GM19468 (cell line): ENCODE measurements at regions not wholly inside any gene's neighbourhood (a gene's known extent, or its start where the extent isn't known, plus 50 kb on each side); places are given as distances from the start of the nearest gene placed in this dataset.

Experiments used
- ATAC-seq: cut with Tn5 transposase; IDR thresholded peaks from one replicate; pipeline ENCODE4 v1.9.1; 2021; ENCODE audit warnings: mild to moderate bottlenecking, moderate library complexity, moderate number of reproducible peaks; ENCODE audit not compliant: unreplicated experiment; ENCODE audit errors: extremely low read depth

DNA sequence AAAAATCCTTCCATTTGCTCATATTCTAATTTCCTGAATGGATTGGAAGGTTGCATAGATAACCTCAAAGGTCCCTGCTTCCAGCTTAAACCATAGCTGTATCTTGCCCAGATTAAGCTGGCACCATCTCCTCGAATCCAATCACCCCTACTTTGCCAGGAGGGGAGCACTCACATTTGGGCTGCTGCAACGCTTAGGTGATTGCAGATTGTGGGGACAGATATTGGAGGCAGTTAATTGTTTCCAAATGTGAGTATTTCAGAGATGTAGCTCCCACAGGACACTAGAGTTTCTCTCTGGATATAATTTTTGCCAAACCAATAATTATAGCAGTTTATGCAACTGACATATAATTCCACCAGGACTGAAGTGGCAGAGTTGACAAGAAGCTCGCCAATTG, 53.5 kb upstream of the ACSL1 start:
- ATAC-seq = no peak

DNA sequence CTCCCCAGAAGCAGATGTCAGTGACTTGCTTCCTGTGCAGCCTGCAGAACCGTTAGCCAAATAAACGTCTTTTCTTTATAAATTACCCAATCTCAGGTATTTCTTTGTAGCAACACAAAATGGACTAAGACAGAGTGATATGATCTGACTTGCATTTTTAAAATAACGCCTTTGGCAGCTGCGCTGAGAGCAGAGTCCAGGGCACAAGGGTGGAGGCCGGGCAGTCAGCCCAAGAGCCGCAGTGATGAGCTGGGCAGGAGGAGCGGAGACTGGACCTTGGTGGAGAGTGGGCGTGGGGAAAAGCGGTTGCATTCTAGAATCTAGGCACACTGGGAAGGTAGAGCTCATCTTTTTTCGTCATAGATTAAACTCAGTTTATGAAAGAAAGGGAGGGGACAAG, 56.5 kb upstream of the ACSL1 start:
- ATAC-seq = no peak

DNA sequence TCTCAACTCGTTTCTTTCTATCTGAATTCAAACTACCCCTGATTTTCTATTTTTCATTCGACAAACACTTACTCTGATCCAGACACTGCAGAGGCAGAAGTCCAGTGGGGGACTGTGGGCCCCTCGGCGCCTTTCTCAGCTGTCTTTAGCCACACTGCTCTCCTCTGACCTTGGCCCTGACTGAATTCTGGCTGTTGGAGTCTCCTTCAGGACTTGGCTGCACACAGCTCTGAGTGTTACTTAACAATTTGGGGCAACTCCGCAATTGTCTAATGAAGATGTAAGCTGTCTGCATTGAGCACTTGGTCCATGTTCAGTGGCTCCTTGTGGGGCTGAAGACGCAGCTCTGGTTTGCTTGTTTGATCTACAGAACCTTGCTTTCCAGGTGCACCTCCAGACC, 57.3 kb upstream of the ACSL1 start:
- no peak for ATAC-seq

DNA sequence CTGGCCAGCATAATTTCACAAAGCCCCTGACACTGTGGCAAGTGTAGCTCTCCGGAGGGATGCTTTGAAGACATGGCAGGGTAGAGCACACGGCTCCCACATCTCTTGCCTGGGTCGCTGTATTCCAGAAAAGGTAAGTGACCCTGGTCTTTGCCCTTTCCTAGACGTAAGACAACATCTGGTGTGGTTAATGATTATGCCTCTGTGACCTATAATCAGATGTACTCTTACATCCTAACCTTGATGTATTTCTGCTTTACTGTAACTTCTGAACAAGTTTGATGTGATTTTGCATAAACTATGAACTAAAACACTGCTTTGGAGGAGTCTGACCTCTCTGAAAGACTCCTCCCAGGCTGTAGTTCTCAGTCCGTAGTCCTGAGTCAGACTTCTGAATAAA, 59.1 kb upstream of the ACSL1 start:
- ATAC-seq = no peak

DNA sequence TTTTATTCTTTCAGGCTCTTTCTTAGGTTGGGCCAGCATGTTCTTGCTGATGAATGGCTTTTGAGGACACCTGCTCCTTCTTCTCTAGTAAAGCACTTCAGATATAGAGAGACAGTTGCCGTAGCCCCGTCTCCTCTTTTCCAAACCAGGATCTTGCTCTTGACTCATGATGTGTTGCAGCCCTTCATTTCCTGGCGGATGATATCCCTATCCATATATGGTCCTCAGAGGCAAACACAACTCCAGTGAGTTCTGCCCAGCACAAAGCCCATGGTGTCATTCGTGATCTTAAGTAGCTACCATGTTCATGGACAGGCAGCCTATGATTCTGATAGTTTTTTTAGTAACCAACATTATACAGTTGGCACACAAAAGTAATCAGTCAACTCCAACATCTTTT, 59.8 kb upstream of the ACSL1 start:
- ATAC-seq = no peak

DNA sequence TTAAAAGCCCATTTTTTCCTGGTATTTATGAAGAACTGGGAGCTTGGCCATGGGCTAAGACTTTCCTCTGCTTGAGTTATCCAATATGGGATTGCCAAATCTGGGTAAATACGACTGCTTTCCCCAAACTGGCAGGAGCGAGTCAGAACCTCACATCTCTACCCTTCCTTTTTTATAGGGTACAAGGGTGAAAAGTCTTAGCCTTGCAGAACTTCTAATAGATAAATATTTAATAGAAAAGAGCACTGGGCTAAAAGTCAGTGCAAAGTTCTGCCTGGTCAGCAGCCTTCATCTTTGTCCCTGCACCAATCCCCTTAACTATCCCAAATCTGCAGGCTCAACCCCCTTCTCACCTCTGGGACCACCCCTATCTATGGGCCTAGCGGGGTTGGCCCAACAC, 61.6 kb upstream of the ACSL1 start:
- ATAC-seq = no peak

DNA sequence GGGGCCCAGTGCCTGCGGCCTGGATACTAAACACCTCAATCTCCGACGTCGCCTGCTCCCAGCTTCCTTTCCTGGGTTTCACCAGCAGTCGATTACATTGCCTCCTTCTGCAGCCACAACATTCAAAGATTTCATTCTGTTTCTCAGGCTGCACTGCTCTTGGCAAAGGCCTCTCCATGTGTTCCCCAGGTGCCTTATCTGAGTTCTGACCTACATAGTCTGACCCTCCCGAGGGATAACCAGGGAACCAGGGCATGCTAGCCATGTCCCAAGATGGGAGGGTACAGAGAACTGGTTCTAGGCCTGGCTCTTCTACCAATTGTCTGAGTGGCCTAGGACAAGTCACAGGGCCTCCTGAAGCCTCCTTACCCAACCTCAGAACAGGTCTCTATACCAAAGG, 62.2 kb upstream of the ACSL1 start:
- ATAC-seq = no peak

DNA sequence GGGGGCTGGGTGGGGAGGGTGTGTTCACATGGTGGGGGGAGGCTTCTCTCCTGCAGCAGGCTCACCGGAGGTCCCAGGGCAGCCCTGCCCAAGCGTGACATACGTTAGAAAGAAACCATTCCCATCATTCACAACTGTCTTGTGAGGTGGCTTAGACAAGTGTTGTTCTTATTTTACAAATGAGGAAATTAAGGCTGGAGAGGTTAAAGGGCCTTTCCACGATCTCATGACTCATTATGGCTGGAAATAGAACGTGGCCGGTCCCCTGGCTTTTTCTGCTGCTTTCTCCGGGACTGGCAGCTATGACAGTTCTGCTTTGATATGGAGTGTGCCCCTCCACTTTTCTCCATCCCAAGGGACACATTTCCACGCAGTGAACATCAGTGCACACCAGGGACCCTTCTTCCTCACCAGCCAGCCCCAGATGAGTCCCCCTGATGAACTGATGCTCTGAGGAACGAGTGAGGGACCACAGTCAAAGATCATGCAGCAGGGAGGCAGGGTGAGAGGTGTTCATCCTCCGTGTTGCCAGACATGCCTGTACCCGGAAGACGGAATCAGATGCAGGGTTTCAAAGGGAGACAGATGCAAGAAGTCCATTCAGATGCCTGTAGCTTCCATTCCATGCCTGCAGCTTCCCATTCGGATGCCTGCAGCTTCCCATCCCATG, 64.0 kb upstream of the ACSL1 start:
- ATAC-seq = no peak

DNA sequence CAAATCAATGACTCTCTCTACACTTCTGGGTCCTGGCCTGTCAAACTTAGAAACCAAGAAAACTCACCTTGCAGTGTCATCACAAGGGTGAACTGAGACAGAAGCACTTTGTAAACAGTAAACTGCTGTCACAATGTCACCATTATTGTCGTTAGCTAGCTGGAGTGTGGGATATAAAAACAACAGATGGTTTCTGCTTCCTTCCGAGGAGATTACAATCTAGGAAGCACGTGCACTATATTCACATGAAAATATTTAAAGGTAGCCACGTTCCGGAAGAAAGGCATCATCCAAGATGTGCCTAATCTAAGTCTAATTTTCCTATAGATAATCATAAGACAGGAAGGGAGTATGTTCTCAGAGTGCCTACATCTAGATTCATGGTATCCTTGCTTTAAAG, 64.7 kb upstream of the ACSL1 start:
- ATAC-seq = no peak

DNA sequence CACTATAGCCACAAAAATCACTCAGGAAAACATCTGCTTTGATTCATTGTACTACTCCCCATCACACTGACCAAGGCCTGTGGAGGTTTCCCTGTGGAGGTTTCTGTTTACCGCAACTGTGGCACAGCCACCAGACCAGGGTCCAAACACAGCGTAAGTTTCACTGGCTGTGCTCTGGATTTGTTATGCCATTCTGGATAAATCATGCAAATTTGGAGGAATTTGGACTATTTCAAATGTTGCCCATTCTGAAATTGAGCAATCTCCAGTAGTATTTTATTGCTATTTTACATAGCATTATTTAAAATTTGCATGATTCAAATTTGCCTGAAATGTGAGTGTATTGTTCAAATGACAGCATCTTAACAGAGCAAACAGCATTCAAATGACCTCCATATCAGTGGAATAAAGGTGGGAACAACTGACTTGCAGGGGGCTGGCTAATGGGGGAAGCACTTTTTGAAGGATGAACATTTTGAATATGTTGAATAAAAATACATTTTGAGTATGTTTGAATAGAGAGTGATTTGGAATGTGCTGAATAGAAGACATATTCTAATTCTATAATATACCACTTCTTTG, 66.1 kb upstream of the ACSL1 start:
- ATAC-seq = no peak

DNA sequence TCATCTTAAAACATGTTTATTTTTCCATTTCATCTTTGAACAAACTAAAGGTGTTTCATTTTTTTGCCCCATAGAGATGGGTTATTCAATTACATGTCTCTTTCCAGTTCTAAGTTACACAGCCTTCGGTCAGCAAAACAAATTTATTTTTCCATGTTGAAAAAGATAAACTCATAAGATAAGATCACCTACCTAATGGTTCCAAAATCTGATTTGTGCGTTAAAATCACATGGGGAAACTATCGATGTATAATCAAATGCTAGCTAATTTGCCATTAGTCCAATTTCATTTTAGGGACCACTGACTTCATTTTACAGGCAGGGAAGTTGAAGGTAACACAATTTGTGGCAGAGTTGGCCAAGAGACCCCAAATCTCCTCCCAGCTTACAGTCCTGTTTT, 67.2 kb upstream of the ACSL1 start:
- no peak for ATAC-seq

DNA sequence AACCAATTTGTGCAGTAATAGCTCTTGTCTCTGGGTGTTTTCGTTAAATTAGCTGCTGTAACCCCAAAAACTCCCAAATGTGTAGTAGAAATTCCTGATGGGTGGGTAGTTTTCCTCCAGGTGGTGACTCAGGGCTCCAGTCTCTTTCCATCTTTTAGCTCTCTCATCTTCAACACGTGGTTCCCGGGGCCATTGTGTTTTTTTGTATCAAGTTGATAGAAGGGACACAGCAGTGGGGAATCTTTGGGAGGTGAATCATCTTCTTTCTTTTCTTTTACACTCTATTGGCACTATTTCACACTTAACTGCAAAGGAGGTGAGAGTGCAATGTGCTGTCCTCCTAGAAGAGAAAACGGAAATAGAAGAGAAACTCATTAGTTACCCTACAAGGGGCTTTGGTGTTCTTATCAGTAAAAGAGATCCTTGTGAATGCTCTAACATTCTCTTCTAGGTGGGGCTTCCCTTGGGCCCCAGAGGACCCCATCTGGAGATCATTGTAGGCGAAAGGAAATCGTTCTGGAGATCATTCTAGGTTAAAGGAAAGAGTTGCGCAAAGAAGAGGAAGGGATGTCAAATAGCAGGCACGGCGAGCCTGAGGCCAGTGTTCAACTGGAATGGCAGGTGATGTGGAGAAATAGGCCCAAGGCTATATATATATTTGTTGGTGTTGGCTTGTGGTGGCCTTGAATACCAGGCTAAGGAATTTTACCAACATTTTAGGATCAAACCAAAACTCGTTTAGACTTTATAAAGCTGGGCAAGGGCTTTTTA, 68.2 kb upstream of the ACSL1 start:
- no peak for ATAC-seq

DNA sequence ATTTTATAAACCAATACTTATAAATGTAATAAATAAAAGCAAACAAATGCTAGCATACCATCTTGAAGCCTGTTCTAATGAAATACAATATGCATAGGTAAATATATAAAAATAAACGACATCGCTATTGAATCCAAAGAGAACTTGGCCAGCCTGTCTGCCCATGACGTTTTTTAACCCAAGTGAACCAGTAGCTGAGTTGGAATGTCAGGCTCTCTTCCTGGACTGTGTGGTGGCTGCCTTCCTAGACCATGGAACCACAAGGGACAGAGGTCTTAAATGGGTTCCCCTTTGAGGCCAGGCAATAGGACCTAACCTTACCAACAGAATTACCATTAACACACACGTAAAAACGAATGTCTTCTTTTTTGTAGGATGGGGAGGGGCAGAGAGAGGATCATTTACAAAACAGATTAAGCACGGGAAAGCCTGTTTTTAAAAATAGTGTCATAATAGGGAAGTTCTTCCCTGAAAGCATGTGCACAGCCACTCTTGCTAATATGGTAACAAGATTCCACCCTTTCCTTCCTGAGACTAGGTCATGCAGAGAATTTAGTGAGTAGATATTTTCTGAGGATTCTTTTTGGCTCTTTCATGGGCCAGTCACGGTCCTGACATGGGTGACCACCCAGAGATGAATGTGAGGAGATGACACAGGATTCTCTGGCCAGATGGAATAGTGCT, 69.4 kb upstream of the ACSL1 start:
- ATAC-seq = no peak

DNA sequence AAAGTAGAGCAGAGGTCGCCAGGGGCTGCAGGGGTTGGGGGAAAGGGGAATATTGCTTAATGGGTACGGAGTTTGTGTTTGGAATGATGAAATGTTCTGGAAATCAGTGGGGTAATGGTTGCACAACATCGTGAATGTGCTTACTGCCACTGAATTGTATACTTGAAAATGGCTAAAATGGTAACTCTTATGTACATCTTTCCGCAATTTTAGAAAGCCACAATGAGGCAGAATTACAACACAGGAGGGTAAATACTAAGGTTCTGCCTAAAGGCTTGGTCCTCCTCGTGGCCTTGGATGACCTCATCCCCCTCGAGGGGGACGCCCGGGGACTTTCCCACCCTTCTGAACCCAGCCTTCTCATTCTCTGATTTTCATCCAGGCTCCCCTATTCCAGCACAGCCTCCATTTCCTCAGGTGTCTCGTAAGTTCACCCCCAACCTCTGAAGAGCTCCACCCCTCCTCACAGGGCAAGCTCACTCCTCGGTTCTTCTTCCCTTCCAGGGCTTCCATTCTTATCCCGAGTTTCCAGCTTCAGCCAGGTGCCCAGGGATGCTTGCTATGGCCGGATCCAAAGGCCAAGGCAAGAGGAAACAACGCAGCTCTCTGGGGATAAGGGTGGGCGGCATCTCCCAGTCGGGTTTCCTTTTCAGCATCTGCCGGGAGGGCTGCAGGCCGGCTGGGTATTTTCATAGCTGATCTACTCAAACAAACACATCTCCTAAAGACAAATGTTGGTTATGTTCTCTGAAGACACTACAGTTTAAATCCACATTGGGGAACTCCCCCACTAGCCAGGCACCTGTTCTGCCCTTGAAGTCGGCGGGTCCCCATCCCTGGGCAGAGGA, 71.3 kb upstream of the ACSL1 start:
- no peak for ATAC-seq

DNA sequence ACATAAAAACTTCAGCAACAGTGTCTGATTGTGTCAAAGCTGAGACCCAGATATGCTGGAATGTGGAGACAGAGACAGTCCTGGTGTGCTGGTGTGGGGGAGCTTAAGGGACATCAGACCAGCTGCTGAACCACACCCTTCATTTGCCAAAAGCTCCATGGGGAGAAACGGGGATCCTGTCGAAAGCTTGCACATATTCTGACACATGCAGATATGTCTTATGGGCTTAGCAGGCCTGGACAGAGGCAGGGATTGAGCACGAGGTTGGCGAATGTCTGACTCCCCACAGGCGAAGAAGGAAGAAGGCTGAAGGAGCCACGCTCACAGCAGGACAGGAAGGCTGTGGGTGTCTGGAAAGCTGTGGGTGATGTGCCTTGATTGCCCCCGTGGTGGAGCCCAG, 72.1 kb upstream of the ACSL1 start:
- no peak for ATAC-seq

DNA sequence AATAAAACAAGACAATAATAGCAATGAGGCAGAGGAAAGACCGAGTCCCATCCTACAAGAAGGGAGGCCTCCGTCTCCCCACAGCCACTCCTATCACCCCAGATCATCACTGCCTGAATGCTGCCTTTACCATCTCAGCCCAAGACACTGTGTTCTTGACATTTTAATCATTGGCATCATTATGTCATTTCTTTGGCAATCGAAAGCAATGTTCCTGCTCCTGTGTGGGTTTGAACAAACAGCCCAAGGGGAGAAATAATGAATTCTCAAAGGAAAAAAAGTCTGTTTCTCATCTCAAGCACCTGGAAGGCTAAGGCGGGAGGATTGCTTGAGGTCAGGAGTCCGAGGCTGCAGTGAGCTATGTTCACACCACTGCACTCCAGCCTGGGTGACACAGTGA, 73.0 kb upstream of the ACSL1 start:
- no peak for ATAC-seq

DNA sequence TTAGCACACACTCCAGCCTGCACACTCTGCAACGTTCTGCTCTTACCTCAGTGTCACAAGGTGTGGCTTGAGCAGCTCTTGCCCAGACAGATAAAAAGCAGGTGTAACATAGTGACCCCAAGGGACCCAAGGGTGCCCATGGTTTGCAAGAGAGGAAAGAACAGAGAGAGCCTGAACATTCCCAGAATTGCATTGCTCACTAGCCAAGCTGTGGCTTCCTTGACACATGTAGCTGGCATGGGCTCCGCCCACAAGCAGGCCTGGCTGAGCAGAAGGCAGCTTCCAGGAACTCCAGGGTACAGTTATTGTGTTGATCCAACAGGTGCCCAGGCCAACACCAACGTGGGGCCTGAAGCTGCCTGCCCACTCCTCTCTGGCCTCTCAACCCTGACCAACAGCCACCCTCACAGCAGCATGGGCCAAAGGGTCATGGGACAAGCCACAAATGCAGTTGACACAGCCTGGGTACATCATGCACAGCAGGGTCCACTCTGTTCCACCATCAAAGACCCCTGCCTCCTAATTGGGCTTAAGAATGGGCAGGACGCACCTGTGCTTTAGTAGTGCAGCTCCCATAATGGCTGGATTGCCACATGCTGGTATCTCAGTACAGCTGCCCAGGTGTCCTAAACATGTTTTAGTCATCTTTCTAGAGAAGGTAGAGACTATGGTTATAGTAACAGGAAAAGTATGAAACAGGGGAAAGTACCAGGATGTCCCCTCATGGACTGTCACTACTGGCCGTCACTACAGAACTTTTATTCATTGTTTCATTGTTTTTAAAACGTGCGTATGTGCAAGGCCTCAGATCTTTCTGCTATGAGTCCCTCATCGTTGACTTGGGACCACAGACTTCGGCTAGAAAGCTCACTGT, 73.7 kb upstream of the ACSL1 start:
- no peak for ATAC-seq

DNA sequence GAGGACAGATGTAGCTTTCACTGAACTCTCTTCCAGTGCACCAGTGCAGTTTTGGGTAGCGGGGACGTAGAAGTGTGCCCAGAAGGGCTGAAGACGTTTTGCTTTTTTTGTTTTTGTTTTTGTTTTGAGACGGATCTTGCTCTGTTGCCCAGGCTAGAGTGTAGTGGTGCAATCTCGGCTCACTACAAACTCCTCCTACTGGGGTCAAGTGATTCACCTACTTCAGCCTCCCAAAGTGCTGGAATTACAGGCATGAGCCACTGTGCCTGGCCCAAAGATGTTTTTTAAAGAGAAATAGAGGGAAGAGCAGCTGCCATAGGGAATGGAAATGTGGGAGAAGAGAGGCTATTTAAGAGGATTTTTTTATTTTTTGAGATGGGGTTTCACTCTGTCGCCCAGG, 74.4 kb upstream of the ACSL1 start:
- no peak for ATAC-seq

DNA sequence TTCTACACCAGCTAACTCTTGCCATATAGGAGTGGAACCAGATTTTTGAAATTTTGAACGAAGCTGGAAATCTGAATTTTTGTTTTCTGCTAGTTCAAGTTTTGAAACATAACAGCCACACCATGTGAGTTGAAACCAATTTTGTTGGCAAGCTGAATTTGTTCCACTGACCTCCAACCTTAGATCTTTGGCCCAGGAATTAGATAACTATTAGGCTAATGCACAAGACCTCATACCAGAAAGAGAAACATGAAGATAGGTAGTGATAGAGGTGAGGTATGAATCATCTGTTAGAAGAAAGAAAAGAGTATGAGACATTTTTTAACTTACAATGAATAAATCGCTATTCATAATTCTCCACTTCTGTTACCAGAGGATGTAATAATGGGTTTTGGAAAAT, 76.8 kb upstream of the ACSL1 start:
- ATAC-seq = no peak
